Prostate gland (tissue), 2 donors: ENCODE measurements at regions not wholly inside any gene's neighbourhood (a gene's known extent, or its start where the extent isn't known, plus 50 kb on each side); places are given as distances from the start of the nearest gene placed in this dataset.

Experiments used
- DNase-seq: peaks from one replicate; pipeline ENCODE4 v3.0.0-alpha.2; 2019; ENCODE audit warnings: low spot score
- H3K27ac ChIP-seq, 2 donors: fragments of 200-600 bp; sonication (generic); 2 replicates each; pipeline ENCODE4 v1.5.1; 2017 to 2019
- H3K27me3 ChIP-seq: fragments of 200-600 bp; sonication (generic); replicated peaks from 2 replicates; pipeline ENCODE4 v1.5.1; 2019; ENCODE audit not compliant: insufficient read depth
- H3K36me3 ChIP-seq, 2 donors: fragments of 200-600 bp; sonication (generic); 1 replicate in 1 of 2; 2 replicates in 1 of 2; pipeline versions ENCODE4 v1.5.1 to v1.8.1; 2017 to 2019
- H3K4me1 ChIP-seq: fragments of 200-600 bp; sonication (generic); replicated peaks from 2 replicates; pipeline ENCODE4 v1.5.1; 2019
- H3K4me3 ChIP-seq, 2 donors: fragments of 200-600 bp; sonication (generic); 2 replicates each; pipeline ENCODE4 v1.5.1; 2017 to 2019
- H3K9me3 ChIP-seq: fragments of 200-600 bp; sonication (generic); 2 replicates; pipeline ENCODE4 v1.5.1; 2017
- POLR2A ChIP-seq: fragments of 450-650 bp; IDR thresholded peaks from one replicate; pipeline ENCODE4 v1.6.1; 2016; ENCODE audit warnings: antibody characterized with exemption, mild to moderate bottlenecking
- POLR2AphosphoS5 ChIP-seq: sonication (generic); formaldehyde crosslinking; IDR thresholded peaks from one replicate; pipeline ENCODE4 v1.6.1; 2017; ENCODE audit warnings: antibody characterized with exemption
- WGBS: methylation state at CpG from one replicate; pipeline ENCODE4 v1.1.5; 2018; 5-methylcytosine and 5-hydroxymethylcytosine counted together
- intact Hi-C: fragments of 100-400 bp; cut with DNase I; formaldehyde crosslinking; loops from one replicate; pipeline ENCODE4 v1.14.2; 2022
- TF ChIP-seq, protein P1 (sequence below), 4 experiments: fragments of 200-600 bp in 2 of 4; fragments of 450-650 bp in 2 of 4; sonication (generic) in 2 of 4; IDR thresholded peaks; 1 replicate in 3 of 4; 2 replicates in 1 of 4; pipeline ENCODE4 v1.5.1; 2016 to 2019; ENCODE audit warnings: antibody characterized with exemption in 4 of 4, mild to moderate bottlenecking in 2 of 4, moderate library complexity in 2 of 4

DNA sequence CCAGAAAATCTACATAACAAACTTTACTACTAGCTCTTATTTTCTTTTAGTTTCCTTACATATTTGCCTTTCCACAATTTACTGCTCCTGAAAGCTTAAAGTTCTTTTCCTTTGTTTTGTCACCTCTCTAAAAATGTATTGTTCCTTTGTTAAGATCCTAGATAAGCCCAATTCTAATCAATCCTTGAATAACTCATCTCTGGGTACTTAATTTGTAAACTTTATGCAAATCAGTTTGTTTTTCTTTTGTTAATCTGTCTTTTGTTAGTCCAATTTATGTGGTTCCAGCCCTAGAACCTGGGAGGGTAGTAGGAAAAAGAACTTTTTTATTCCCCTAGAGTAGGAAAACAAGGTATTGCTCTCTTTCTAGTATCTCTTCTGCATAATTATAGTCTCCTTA lies 444.7 kb downstream of the PCDH10 start:
- Histone ChIP-seq H3K36me3 (no peaks in the 10 kb centered on the region), H3K9me3 (no peaks in the 10 kb centered on the region), H3K4me3 (no peak overlapping the region), H3K27ac (no peak overlapping the region), H3K27me3 (no peaks in the 10 kb centered on the region), H3K4me1 (no peaks in the 10 kb centered on the region)
- no peak for TF ChIP-seq POLR2A
- TF ChIP-seq POLR2AphosphoS5 = no peak
- DNase-seq = no peak
- intact Hi-C loops = no loop called here

DNA sequence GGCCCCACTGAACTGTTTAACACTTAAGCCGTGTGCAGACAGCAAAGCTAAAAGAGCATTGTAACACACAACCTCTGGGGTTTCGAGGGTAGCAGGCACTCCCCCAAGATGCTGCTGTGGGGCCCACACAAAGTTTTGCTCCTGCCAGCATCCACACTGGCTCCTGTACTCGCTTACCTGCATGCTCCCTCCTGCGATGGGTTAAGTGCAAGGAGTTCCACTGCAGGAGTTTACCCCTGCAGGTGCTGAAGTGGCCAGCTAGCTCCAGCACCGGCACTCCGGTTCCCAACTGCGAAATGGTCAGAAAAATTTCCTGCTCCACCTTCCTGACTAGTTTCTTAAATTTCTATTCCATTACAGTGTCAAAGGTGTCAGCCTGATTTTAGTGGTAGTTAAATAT lies 443.5 kb downstream of the PCDH10 start:
- Histone ChIP-seq H3K9me3 (no peaks in the 10 kb centered on the region), H3K4me3 (no peak overlapping the region), H3K27me3 (no peaks in the 10 kb centered on the region), H3K4me1 (no peaks in the 10 kb centered on the region), H3K36me3 (no peaks in the 10 kb centered on the region), H3K27ac (no peak overlapping the region)
- WGBS = 90% methylated on average over 7 of the region's 7 CpGs
- intact Hi-C loops = no loop called here
- DNase-seq = no peak
- no peak for TF ChIP-seq POLR2AphosphoS5
- TF ChIP-seq POLR2A = no peak
- TF ChIP-seq, protein P1, sequence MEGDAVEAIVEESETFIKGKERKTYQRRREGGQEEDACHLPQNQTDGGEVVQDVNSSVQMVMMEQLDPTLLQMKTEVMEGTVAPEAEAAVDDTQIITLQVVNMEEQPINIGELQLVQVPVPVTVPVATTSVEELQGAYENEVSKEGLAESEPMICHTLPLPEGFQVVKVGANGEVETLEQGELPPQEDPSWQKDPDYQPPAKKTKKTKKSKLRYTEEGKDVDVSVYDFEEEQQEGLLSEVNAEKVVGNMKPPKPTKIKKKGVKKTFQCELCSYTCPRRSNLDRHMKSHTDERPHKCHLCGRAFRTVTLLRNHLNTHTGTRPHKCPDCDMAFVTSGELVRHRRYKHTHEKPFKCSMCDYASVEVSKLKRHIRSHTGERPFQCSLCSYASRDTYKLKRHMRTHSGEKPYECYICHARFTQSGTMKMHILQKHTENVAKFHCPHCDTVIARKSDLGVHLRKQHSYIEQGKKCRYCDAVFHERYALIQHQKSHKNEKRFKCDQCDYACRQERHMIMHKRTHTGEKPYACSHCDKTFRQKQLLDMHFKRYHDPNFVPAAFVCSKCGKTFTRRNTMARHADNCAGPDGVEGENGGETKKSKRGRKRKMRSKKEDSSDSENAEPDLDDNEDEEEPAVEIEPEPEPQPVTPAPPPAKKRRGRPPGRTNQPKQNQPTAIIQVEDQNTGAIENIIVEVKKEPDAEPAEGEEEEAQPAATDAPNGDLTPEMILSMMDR (IDR thresholded peaks at IDR 0.05) = no peak

DNA sequence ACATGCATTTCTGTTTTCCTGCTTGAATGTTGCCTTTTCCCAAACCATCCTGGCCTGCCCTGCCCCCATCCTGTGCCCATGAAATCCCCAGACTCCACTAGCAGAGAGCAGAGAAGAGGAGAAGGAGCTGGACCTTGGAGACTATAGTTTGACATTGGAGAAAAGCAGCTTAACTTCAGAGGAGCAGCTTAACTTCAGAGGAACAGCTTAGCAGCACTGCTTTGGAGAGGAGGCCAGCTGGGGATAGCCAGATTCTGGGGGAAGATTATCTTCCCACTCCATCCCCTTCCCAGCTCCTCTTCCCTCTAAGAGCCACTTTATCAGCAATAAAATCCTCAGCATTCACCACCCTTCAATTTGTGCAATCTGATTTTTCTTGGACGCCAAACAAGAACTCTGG lies 443.0 kb downstream of the PCDH10 start:
- Histone ChIP-seq H3K36me3 (no peaks in the 10 kb centered on the region), H3K9me3 (no peaks in the 10 kb centered on the region), H3K4me3 (no peak overlapping the region), H3K27me3 (no peaks in the 10 kb centered on the region), H3K4me1 (no peaks in the 10 kb centered on the region), H3K27ac (no peak overlapping the region)
- 82% methylated on average over 1 of the region's 1 CpG for WGBS
- TF ChIP-seq POLR2A = no peak
- TF ChIP-seq POLR2AphosphoS5 = no peak
- TF ChIP-seq, protein P1 (IDR thresholded peaks at IDR 0.05) = no peak
- intact Hi-C loops = no loop called here
- no peak for DNase-seq

DNA sequence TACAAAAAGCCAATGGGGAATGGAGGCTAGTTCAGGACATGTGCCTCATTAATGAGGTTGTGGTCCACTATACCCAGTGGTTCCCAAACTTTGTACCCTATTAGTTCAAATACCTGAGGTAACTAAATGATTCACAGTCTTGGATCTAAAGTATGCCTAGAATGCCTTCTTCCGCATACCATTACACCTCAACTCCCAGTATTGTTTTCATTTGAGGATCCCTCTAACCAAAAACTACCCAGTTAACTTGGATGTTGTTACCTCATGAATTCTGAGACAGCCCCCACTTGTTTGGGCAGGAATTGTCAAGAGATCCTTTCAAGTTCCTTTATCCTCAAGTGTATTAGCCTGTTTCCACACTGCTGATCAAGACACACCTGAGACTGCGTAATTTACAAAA lies 439.2 kb downstream of the PCDH10 start:
- Histone ChIP-seq H3K9me3 (no peaks in the 10 kb centered on the region), H3K4me1 (no peaks in the 10 kb centered on the region), H3K27me3 (no peaks in the 10 kb centered on the region), H3K27ac (no peak overlapping the region), H3K4me3 (no peak overlapping the region), H3K36me3 (no peaks in the 10 kb centered on the region)
- intact Hi-C loops = no loop called here
- WGBS = 98% methylated on average over 2 of the region's 2 CpGs
- DNase-seq = no peak
- TF ChIP-seq POLR2AphosphoS5 = no peak
- TF ChIP-seq POLR2A = no peak
- TF ChIP-seq, protein P1 (IDR thresholded peaks at IDR 0.05) = no peak

DNA sequence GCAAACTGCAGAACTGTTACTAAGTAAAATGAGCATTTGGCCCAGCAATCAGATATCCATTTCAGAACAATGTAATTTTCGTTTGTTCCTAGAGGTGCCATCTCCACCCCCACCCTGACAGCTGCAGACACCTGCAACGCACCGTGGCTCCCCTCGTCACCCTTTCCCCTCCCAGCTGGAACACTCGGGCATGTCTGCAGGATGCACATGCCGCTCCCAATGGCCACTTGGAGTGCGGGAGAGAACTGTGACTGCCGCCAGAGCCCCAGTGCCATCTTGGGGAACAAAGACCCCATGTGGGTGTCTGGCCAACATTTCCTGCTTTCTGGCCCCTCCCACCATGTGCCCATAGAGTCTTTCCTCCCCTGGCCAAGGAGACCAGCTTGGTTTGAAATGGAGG lies 436.2 kb downstream of the PCDH10 start:
- H3K4me3 ChIP-seq = no peak overlapping the region
- 94% methylated on average over 8 of the region's 8 CpGs for WGBS
- H3K9me3 ChIP-seq = no peaks in the 10 kb centered on the region
- DNase-seq = no peak
- H3K36me3 ChIP-seq = no peaks in the 10 kb centered on the region
- intact Hi-C loops = no loop called here
- no peaks in the 10 kb centered on the region for H3K4me1 ChIP-seq
- no peaks in the 10 kb centered on the region for H3K27me3 ChIP-seq
- H3K27ac ChIP-seq = no peak overlapping the region
- TF ChIP-seq, protein P1 (IDR thresholded peaks at IDR 0.05) = no peak
- no peak for TF ChIP-seq POLR2AphosphoS5
- TF ChIP-seq POLR2A = no peak
